Calu3 (cell line): ENCODE measurements at regions not wholly inside any gene's neighbourhood (a gene's known extent, or its start where the extent isn't known, plus 50 kb on each side); places are given as distances from the start of the nearest gene placed in this dataset.
A peak's percentile ranks its signal among the peaks of the same experiment; 100 is the strongest.

ENCODE experiments used
- BruUV-seq: library from RNA; stranded (reverse); fragments of 400-500 nt; replicated peaks from 2 replicates; lab custom pipeline; 2021; lab: Mats Ljungman, UMichigan
- CTCF ChIA-PET: fragments of 300-600 bp; sonication (Branson Sonifier 250); formaldehyde crosslinking; loops from one replicate; lab custom pipeline; 2022; ENCODE audit warnings: antibody characterized with exemption; lab: Charles Lee
- DNase-seq: peaks from one replicate; pipeline ENCODE4 v3.0.0; 2022
- H3K27ac Mint-ChIP-seq: one replicate; pipeline ENCODE4 v1.8.0; 2022; ENCODE audit warnings: mixed read lengths; ENCODE audit not compliant: unreplicated experiment
- H3K27me3 Mint-ChIP-seq: one replicate; pipeline ENCODE4 v1.8.0; 2022; ENCODE audit warnings: mixed read lengths; ENCODE audit not compliant: unreplicated experiment
- H3K36me3 Mint-ChIP-seq: one replicate; pipeline ENCODE4 v1.8.0; 2022; ENCODE audit warnings: mild to moderate bottlenecking, moderate library complexity, mixed read lengths; ENCODE audit not compliant: insufficient read depth, unreplicated experiment
- H3K4me1 Mint-ChIP-seq: one replicate; pipeline ENCODE4 v1.8.0; 2022; ENCODE audit warnings: mild to moderate bottlenecking, low read depth, mixed read lengths; ENCODE audit not compliant: unreplicated experiment
- H3K4me3 Mint-ChIP-seq: one replicate; pipeline ENCODE4 v1.8.0; 2022; ENCODE audit warnings: mild to moderate bottlenecking, low read depth, moderate library complexity, mixed read lengths; ENCODE audit not compliant: unreplicated experiment
- H3K9me3 Mint-ChIP-seq: one replicate; pipeline ENCODE4 v1.8.0; 2022; ENCODE audit warnings: low read depth, mixed read lengths; ENCODE audit not compliant: unreplicated experiment
- CTCF ChIP-seq: fragments of 200-600 bp; IDR thresholded peaks from one replicate; pipeline ENCODE4 v1.8.0; 2022; ENCODE audit warnings: antibody characterized with exemption; ENCODE audit not compliant: unreplicated experiment
- intact Hi-C: fragments of 100-400 bp; cut with micrococcal nuclease; formaldehyde crosslinking; loops from one replicate; pipeline ENCODE4 v1.10.0; 2022; ENCODE audit not compliant: unreplicated experiment

GRCh38 chr11:69386594-69387408 is 92.8 kb downstream of the MYEOV start:
- BruUV-seq = no TSS peak
- intact Hi-C loops = no loop called here
- DNase-seq = no peak
- no peak overlapping the region for H3K4me3 Mint-ChIP-seq
- H3K9me3 Mint-ChIP-seq = peaks cover 8% of the 10 kb centered on the region
- no peak overlapping the region for H3K27ac Mint-ChIP-seq
- H3K27me3 Mint-ChIP-seq = no peaks in the 10 kb centered on the region
- no peak for TF ChIP-seq CTCF
- H3K36me3 Mint-ChIP-seq = peaks cover 15% of the 10 kb centered on the region
- peaks cover 16% of the 10 kb centered on the region for H3K4me1 Mint-ChIP-seq
- CTCF ChIA-PET = no interaction called here

GRCh38 chr11:69387409-69387885 is 93.5 kb downstream of the MYEOV start:
- H3K4me3 Mint-ChIP-seq = no peak overlapping the region
- TF ChIP-seq CTCF = no peak
- peaks cover 14% of the 10 kb centered on the region for H3K36me3 Mint-ChIP-seq
- H3K4me1 Mint-ChIP-seq = peaks cover 13% of the 10 kb centered on the region
- no TSS peak for BruUV-seq
- DNase-seq = no peak
- peak overlapping the region; percentile 42 for H3K27ac Mint-ChIP-seq
- no peaks in the 10 kb centered on the region for H3K27me3 Mint-ChIP-seq
- CTCF ChIA-PET = no interaction called here
- peaks cover 8% of the 10 kb centered on the region for H3K9me3 Mint-ChIP-seq
- intact Hi-C loops = no loop called here

GRCh38 chr11:69388210-69388609 is 93.3 kb upstream of the LINC01488 start:
- TF ChIP-seq CTCF = no peak
- BruUV-seq = no TSS peak
- peak overlapping the region; percentile 68 for H3K27ac Mint-ChIP-seq
- CTCF ChIA-PET = interaction anchor here (0.7 to 0.9 kb wide), 2 partner anchors 12 to 233 kb away, joined by 3 read pairs; no protein-coding TSS in a partner anchor
- intact Hi-C loops = no loop called here
- peaks cover 8% of the 10 kb centered on the region for H3K9me3 Mint-ChIP-seq
- no peak for DNase-seq
- H3K4me1 Mint-ChIP-seq = peaks cover 13% of the 10 kb centered on the region
- H3K4me3 Mint-ChIP-seq = no peak overlapping the region
- peaks cover 14% of the 10 kb centered on the region for H3K36me3 Mint-ChIP-seq
- no peaks in the 10 kb centered on the region for H3K27me3 Mint-ChIP-seq

- Mint-ChIP-seq H3K9me3 (peaks cover 8% of the 10 kb centered on the region), H3K27ac (peak overlapping the region; percentile 68), H3K27me3 (no peaks in the 10 kb centered on the region), H3K4me3 (no peak overlapping the region), H3K36me3 (peaks cover 14% of the 10 kb centered on the region), H3K4me1 (peaks cover 13% of the 10 kb centered on the region)
- CTCF ChIA-PET = interaction anchor here (0.7 to 0.9 kb wide), 3 partner anchors 13 to 257 kb away, joined by 3 read pairs; no protein-coding TSS in a partner anchor
- TF ChIP-seq CTCF = no peak
- no TSS peak for BruUV-seq
- intact Hi-C loops = no loop called here
- peak; percentile 46 for DNase-seq
These were observed 92.8 kb upstream of the LINC01488 start for GRCh38 chr11:69388661-69389060.
